B cell (primary cell): ENCODE measurements at regions not wholly inside any gene's neighbourhood (a gene's known extent, or its start where the extent isn't known, plus 50 kb on each side); places are given as distances from the start of the nearest gene placed in this dataset.

Experiments used
- ATAC-seq: fragments of 200-7000 bp; cut with Tn5 transposase; one replicate; pipeline ENCODE4 v1.10.0; 2021; ENCODE audit warnings: low read depth, mild to moderate bottlenecking, moderate number of reproducible peaks, moderate library complexity
- CTCF ChIA-PET: fragments of 350-600 bp; sonication (Branson Sonifier 250); formaldehyde crosslinking; loops from one replicate; lab custom pipeline; 2021; ENCODE audit warnings: antibody characterized with exemption, inconsistent platforms; lab: Charles Lee
- POLR2A ChIA-PET: fragments of 350-600 bp; sonication (Branson Sonifier 250); formaldehyde crosslinking; loops from one replicate; lab custom pipeline; 2021; ENCODE audit warnings: antibody characterized with exemption; lab: Charles Lee
- DNase-seq: peaks from one replicate; pipeline ENCODE4 v3.0.0; 2013
- H2AFZ ChIP-seq: 2 replicates; pipeline ENCODE4 v1.6.1; 2012; ENCODE audit warnings: mild to moderate bottlenecking, low read depth, low read length; ENCODE audit not compliant: insufficient read depth, poor library complexity, severe bottlenecking
- H3K27ac ChIP-seq, 2 donors: 1 replicate in 1 of 2; 2 replicates in 1 of 2; pipeline ENCODE4 v1.5.1; 2012 to 2013; ENCODE audit warnings: low read length in 2 of 2, mild to moderate bottlenecking in 2 of 2, moderate library complexity in 1 of 2
- H3K27me3 ChIP-seq, 4 experiments: fragments of 200-600 bp in 1 of 4; sonication (generic) in 1 of 4; replicated peaks in 1 of 4; 1 replicate in 2 of 4; 2 replicates in 2 of 4; pipeline versions ENCODE4 v1.6.1 to v1.7.0; 2013 to 2016; ENCODE audit warnings: low read length in 3 of 4, mild to moderate bottlenecking in 2 of 4, mixed read lengths in 1 of 4, moderate library complexity in 1 of 4; ENCODE audit not compliant: insufficient read depth in 4 of 4, control insufficient read depth in 3 of 4; ENCODE audit errors: control extremely low read depth in 1 of 4
- H3K36me3 ChIP-seq, 2 experiments: replicated peaks in 1 of 2; 1 replicate in 1 of 2; 2 replicates in 1 of 2; pipeline versions ENCODE4 v1.6.1 to v1.7.1; 2013; ENCODE audit warnings: low read length in 1 of 2; ENCODE audit not compliant: insufficient read depth in 2 of 2, control insufficient read depth in 1 of 2; ENCODE audit errors: control extremely low read depth in 1 of 2, extremely low read depth in 1 of 2
- H3K4me1 ChIP-seq, 2 donors: fragments of 200-600 bp in 1 of 2; sonication (generic) in 1 of 2; 1 replicate in 1 of 2; 2 replicates in 1 of 2; pipeline versions ENCODE4 v1.5.1 to v1.6.1; 2013 to 2017; ENCODE audit warnings: low read length in 2 of 2; ENCODE audit not compliant: control insufficient read depth in 2 of 2, insufficient read depth in 2 of 2
- H3K4me2 ChIP-seq: replicated peaks from 2 replicates; pipeline ENCODE3; 2012; ENCODE audit warnings: mild to moderate bottlenecking, low read depth, low read length; ENCODE audit not compliant: poor library complexity, severe bottlenecking
- H3K4me3 ChIP-seq, 5 experiments: fragments of 200-600 bp in 1 of 5; sonication (generic) in 1 of 5; 1 replicate in 3 of 5; 2 replicates in 2 of 5; pipeline versions ENCODE4 v1.5.1 to v1.7.0; 2011 to 2016; ENCODE audit warnings: low read length in 4 of 5, mild to moderate bottlenecking in 4 of 5, low read depth in 2 of 5, control low read depth in 1 of 5, moderate library complexity in 1 of 5; ENCODE audit not compliant: insufficient read depth in 1 of 5; ENCODE audit errors: control extremely low read depth in 1 of 5, extremely low read depth in 1 of 5
- H3K79me2 ChIP-seq: fragments of 200-600 bp; sonication (generic); one replicate; pipeline ENCODE4 v1.6.0; 2016; ENCODE audit warnings: low read length; ENCODE audit not compliant: control insufficient read depth, insufficient read depth
- H3K9ac ChIP-seq: fragments of 200-600 bp; sonication (generic); 2 replicates; pipeline ENCODE4 v1.6.1; 2017; ENCODE audit warnings: mild to moderate bottlenecking, low read length, moderate library complexity
- H3K9me3 ChIP-seq, 3 donors: one replicate each; pipeline versions ENCODE4 v1.6.1 to v1.7.1; 2013; ENCODE audit warnings: low read length in 2 of 3; ENCODE audit not compliant: control insufficient read depth in 2 of 3, insufficient read depth in 1 of 3; ENCODE audit errors: control extremely low read depth in 1 of 3
- H4K20me1 ChIP-seq: 2 replicates; pipeline ENCODE4 v1.6.0; 2012; ENCODE audit warnings: mild to moderate bottlenecking, low read length; ENCODE audit not compliant: insufficient read depth, control insufficient read depth, poor library complexity, severe bottlenecking
- H3K27ac Mint-ChIP-seq: one replicate; pipeline ENCODE4 v1.8.0; 2021; ENCODE audit warnings: mixed read lengths
- H3K27me3 Mint-ChIP-seq: one replicate; pipeline ENCODE4 v1.8.0; 2021; ENCODE audit warnings: mixed read lengths
- H3K4me1 Mint-ChIP-seq: one replicate; pipeline ENCODE4 v1.8.0; 2021; ENCODE audit warnings: mixed read lengths
- H3K4me3 Mint-ChIP-seq: one replicate; pipeline ENCODE4 v1.8.0; 2021; ENCODE audit warnings: mixed read lengths
- H3K9me3 Mint-ChIP-seq: one replicate; pipeline ENCODE4 v1.8.0; 2022; ENCODE audit warnings: mixed read lengths; ENCODE audit not compliant: insufficient read depth
- EZH2 ChIP-seq: IDR thresholded peaks from 2 replicates; pipeline ENCODE4 v1.6.1; 2012; ENCODE audit warnings: borderline replicate concordance, low read depth, mild to moderate bottlenecking, moderate library complexity, low read length; ENCODE audit not compliant: insufficient read depth, poor library complexity, severe bottlenecking
- WGBS: methylation state at CpG from one replicate; pipeline ENCODE4 v1.1.5; 2013; ENCODE audit warnings: missing lambda C conversion rate; ENCODE audit not compliant: insufficient coverage; 5-methylcytosine and 5-hydroxymethylcytosine counted together
- intact Hi-C: fragments of 100-400 bp; cut with micrococcal nuclease; formaldehyde crosslinking; loops from one replicate; pipeline ENCODE4 v1.10.0; 2022
- TF ChIP-seq, protein P1 (sequence below): fragments of 200-600 bp; IDR thresholded peaks from one replicate; pipeline ENCODE4 v1.8.0; 2022; ENCODE audit warnings: antibody characterized with exemption, mild to moderate bottlenecking

DNA sequence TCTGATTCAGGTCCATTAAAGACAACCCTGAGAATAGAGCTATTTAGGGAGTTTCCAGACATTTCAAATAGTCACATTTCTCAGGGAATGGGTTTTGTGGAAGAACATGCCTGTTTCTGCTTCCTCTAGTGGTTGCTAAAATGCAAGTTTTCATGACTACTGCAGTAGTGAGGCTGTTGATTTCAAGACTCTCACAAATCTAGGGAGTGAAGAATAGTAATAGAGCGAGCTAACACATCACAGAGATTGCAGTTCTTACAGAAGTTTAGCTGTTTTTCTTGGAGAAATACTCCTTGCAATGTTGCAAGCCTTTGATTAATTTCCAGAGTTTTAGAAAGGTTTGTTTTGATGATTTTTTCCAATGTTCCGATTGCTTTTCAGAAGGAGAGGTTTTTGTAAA is 610.2 kb upstream of the HTR2C start:
- TF ChIP-seq, protein P1, sequence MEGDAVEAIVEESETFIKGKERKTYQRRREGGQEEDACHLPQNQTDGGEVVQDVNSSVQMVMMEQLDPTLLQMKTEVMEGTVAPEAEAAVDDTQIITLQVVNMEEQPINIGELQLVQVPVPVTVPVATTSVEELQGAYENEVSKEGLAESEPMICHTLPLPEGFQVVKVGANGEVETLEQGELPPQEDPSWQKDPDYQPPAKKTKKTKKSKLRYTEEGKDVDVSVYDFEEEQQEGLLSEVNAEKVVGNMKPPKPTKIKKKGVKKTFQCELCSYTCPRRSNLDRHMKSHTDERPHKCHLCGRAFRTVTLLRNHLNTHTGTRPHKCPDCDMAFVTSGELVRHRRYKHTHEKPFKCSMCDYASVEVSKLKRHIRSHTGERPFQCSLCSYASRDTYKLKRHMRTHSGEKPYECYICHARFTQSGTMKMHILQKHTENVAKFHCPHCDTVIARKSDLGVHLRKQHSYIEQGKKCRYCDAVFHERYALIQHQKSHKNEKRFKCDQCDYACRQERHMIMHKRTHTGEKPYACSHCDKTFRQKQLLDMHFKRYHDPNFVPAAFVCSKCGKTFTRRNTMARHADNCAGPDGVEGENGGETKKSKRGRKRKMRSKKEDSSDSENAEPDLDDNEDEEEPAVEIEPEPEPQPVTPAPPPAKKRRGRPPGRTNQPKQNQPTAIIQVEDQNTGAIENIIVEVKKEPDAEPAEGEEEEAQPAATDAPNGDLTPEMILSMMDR: no peak
- TF ChIP-seq EZH2: no peak
- H4K20me1 ChIP-seq: no peaks in the 10 kb centered on the region
- H3K79me2 ChIP-seq: no peaks in the 10 kb centered on the region
- DNase-seq (no peak), ATAC-seq (no peak)
- Mint-ChIP-seq H3K9me3 (no peaks in the 10 kb centered on the region), H3K27ac (no peak overlapping the region), H3K4me3 (no peak overlapping the region), H3K27me3 (no peaks in the 10 kb centered on the region), H3K4me1 (no peaks in the 10 kb centered on the region)
- ChIA-PET CTCF (no interaction called here), POLR2A (no interaction called here)
- WGBS: no CpG with 5 or more reads among the region's 2 CpGs
- H3K36me3 ChIP-seq: no peaks in the 10 kb centered on the region
- H2AFZ ChIP-seq: no peak overlapping the region
- H3K9ac ChIP-seq: no peak overlapping the region
- H3K27ac ChIP-seq: no peak overlapping the region
- H3K4me2 ChIP-seq: no peak overlapping the region
- no peaks in the 10 kb centered on the region for H3K27me3 ChIP-seq
- intact Hi-C loops: no loop called here
- H3K9me3 ChIP-seq: no peaks in the 10 kb centered on the region
- H3K4me3 ChIP-seq: no peak overlapping the region
- H3K4me1 ChIP-seq: no peaks in the 10 kb centered on the region

DNA sequence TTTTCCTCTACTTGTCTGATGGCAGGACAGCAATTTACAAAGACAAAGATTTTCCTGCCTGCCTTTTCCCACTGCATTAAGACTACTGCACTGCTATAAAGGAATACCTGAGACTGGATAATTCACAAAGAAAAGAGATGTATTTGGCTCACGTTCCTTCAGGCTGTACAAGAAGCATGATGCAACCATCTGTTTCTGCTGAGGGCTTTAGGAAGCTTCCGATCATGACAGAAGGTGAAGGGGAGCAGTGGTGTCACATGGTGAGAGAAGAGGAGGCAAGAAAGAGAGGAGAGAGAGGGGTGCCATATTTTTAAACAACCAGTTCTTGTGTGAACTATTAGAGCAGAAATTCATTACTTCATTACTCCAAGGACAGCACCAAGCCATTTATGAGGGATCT is 617.1 kb upstream of the HTR2C start:
- H2AFZ ChIP-seq: no peak overlapping the region

More for the DNA sequence above, 617.1 kb upstream of the HTR2C start:
- H3K9ac ChIP-seq: no peak overlapping the region
- no peak overlapping the region for H3K4me2 ChIP-seq
- DNase-seq (no peak), ATAC-seq (no peak)
- no peaks in the 10 kb centered on the region for H3K79me2 ChIP-seq
- no peaks in the 10 kb centered on the region for H3K27me3 ChIP-seq
- peaks cover 4 to 7% of the 10 kb centered on the region in 2 donors for H3K4me1 ChIP-seq
- H3K27ac ChIP-seq: no peak overlapping the region
- H3K9me3 Mint-ChIP-seq: no peaks in the 10 kb centered on the region
- H3K27me3 Mint-ChIP-seq: no peaks in the 10 kb centered on the region
- POLR2A ChIA-PET: no interaction called here
- CTCF ChIA-PET: no interaction called here
- H3K36me3 ChIP-seq: no peaks in the 10 kb centered on the region
- H3K4me1 Mint-ChIP-seq: peaks cover 10% of the 10 kb centered on the region
- intact Hi-C loops: no loop called here
- no peak for TF ChIP-seq EZH2
- TF ChIP-seq, protein P1: no peak
- H3K9me3 ChIP-seq: no peaks in the 10 kb centered on the region
- H3K4me3 ChIP-seq: no peak overlapping the region
- H4K20me1 ChIP-seq: no peaks in the 10 kb centered on the region
- no peak overlapping the region for H3K27ac Mint-ChIP-seq
- no peak overlapping the region for H3K4me3 Mint-ChIP-seq
- WGBS: no CpG with 5 or more reads among the region's 2 CpGs
